LNCaP clone FGC (cell line): ENCODE measurements at regions not wholly inside any gene's neighbourhood (a gene's known extent, or its start where the extent isn't known, plus 50 kb on each side); places are given as distances from the start of the nearest gene placed in this dataset.

Experiments used
- DNase-seq: peaks from one replicate; pipeline ENCODE4 v3.0.0-alpha.2; 2011; ENCODE audit warnings: low read depth
- H3K4me3 ChIP-seq: 2 replicates; pipeline ENCODE4 v1.5.1; 2011; ENCODE audit warnings: mild to moderate bottlenecking, low read depth, low read length, control low read depth
- TF ChIP-seq, protein P1 (sequence below): IDR thresholded peaks from 2 replicates; pipeline ENCODE4 v1.5.1; 2012; ENCODE audit warnings: mild to moderate bottlenecking; ENCODE audit not compliant: control insufficient read depth, insufficient read depth; ENCODE audit errors: extremely low read depth

DNA sequence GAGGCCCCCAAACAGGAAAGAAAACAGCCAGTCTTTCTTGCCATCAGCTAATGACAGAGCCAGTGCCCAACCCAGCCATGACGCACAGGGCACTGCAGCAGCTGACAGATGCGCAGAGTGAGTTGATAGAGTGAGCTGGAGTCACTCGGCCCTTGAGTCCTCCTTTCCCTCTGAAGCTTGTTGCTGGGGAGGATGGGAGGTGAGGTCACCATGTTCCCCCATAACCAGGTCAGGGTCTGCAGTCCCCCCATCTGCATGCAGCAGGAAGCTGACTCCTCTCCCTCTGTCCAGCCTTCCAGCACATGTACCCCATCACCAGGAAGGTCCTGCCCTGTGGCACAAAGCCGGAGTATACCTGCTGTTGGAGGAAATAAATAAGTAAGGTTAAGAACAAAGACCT lies 174.6 kb downstream of the ABHD5 start:
- TF ChIP-seq, protein P1, sequence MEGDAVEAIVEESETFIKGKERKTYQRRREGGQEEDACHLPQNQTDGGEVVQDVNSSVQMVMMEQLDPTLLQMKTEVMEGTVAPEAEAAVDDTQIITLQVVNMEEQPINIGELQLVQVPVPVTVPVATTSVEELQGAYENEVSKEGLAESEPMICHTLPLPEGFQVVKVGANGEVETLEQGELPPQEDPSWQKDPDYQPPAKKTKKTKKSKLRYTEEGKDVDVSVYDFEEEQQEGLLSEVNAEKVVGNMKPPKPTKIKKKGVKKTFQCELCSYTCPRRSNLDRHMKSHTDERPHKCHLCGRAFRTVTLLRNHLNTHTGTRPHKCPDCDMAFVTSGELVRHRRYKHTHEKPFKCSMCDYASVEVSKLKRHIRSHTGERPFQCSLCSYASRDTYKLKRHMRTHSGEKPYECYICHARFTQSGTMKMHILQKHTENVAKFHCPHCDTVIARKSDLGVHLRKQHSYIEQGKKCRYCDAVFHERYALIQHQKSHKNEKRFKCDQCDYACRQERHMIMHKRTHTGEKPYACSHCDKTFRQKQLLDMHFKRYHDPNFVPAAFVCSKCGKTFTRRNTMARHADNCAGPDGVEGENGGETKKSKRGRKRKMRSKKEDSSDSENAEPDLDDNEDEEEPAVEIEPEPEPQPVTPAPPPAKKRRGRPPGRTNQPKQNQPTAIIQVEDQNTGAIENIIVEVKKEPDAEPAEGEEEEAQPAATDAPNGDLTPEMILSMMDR = no peak
- DNase-seq = no peak
- H3K4me3 ChIP-seq = no peak overlapping the region

DNA sequence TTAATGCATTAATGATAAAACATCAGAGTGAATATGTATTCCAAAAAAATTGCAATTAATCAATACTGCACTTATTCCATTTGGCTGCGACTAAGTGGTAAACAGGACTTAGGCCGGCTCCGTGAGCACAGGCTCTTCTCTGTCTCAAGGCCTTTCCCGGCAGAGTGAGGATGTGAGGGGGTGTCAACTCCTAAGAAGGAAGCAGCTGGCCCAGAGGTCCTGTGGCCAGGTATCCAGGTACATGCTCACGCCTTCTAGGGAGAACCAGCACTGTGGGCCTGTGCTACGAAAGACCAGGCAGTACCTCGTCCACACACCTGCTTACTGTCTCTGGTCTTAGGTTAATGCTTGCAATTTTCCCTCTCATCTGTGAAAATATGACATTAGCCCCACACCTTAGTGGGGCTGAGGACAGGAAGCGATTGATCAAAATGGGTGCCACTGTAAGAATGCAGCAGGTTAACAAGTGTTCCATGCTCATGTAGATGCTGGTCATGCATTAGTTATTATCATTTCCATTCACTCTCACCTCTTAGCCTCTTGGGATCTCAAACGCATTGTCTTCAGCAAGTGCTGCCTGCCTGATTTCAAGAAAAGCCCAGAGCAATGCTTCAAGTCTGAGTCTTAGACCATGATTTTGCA lies 175.3 kb downstream of the ABHD5 start:
- no peak for DNase-seq
- TF ChIP-seq, protein P1 = no peak
- H3K4me3 ChIP-seq = no peak overlapping the region

DNA sequence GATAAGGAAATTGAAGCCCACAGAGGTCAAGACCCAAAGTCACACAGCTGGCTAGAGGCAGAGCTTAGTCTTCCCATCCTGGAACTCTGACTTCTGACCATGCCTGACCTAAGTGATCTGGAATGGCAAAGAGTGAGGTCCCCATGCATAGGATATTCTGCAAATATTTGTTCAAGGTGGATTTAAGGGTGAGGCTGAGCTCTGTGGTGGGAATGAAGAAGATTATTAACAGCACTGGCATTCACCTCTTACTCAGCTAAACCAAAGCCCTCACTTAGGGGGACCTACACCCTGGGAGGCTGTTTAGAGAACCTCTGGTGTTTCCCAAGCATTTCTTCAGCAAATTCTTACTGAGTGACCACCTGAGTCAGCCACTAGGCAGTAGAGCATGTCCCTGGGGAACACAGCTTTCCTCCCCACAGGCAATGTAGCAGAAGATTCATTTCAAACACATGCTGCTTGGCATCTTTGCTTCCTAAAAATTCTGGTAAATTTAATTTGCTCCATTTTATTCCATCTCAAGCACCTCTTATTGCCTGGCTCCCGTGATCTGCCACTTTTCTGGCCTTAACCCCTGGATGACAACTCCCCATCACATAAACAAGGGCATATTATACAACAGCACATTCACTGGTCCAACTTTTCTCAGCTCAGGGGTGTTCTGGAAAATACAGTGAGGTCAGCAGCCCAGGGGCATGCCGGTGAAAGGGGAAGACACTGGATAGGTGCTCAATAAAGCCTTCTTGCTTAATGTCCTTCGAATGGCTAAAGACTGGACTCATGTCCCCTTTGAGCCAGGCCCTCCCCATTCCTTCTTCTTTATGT lies 176.0 kb downstream of the ABHD5 start:
- TF ChIP-seq, protein P1 = no peak
- no peak overlapping the region for H3K4me3 ChIP-seq
- no peak for DNase-seq

DNA sequence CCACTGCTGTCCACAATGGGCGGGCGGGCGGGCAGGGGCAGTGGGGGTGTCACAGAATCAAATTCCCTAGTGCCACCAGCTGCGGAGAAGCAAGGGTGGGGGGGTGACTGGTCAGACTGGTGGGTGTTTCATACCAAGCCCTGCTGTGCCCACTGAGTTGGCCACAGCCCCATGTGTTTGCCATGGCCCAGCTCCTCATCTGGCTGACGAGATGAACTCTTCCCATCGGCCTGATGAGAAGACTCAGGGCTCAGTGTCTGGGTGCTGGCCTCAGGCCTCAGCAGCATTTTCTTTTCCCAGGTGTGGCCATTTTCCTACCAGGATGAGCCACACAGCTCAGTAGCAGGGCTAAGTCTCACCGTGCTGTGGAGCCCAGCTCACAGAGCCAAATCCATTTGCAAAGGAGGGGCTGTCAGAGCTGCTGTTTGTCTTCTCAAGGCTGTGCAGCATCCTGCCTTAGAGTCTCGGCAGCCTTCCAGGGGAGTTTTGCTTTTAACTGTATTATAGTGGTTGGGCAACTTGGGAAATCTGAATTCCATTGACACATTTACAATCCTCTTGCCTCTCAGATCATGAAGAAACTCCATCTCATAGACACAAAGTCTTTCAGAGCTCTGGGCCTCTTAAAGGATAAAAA lies 176.8 kb downstream of the ABHD5 start:
- no peak for DNase-seq
- H3K4me3 ChIP-seq = no peak overlapping the region
- TF ChIP-seq, protein P1 = no peak

DNA sequence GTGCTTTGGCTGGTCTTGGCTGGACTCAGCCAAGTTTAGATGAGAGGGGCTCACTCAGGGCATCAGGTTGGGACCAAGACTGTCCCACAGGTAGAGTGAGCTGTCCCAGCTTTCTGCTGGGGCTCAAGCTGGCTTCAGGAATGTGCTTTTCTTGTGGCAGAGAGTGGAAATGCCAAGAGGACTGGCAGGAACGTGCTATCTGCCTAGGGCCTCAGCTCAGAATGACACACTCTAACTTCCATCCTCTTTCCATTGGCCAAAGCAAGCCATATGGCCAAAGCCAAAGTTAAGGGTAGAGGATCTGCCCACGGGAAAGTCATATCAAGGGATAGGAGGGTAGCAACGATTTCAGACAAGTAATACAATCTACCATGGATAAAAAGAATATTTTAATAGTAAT lies 178.8 kb downstream of the ABHD5 start:
- no peak overlapping the region for H3K4me3 ChIP-seq
- DNase-seq = no peak
- TF ChIP-seq, protein P1 = no peak

DNA sequence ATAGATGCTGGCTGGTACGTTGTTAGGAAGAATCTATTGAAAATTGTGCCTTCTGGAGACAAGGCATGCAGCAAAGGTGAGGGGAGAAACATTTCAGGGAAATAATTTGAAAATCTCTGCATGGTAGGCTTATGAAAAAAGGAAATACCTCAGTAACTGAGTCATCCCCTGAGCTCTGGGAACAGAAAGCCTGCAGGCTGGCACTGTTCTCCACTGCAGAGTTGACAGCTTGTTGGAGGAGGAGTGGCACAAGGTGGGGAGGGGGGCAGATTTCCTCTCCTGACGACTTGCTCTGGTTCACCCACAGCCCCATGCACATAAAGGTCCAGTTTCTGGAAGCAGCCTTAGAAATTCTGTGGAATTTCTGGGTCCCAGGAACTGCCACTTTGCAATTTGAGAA lies 179.4 kb downstream of the ABHD5 start:
- no peak for DNase-seq
- H3K4me3 ChIP-seq = no peak overlapping the region
- TF ChIP-seq, protein P1 = no peak
